ENCODE measurements at regions not wholly inside any gene's neighbourhood (a gene's known extent, or its start where the extent isn't known, plus 50 kb on each side); places are given as distances from the start of the nearest gene placed in this dataset.

GRCh38 chr13:26503826-26504594, 53.5 kb upstream of the WASF3 start:
- H3K4me1 ChIP-seq, result no peaks in the 10 kb centered on the region
- H3K4me2 ChIP-seq, result no peak overlapping the region
- ChIA-PET CTCF (interaction anchor here (4.3 kb wide), 1 partner anchor 318 kb away, joined by 17 read pairs; no protein-coding TSS in a partner anchor), POLR2A (no interaction called here)
- no peak for DNase-seq (ENCODE audit: low read depth in 1 of 2, low spot score in 1 of 2)
- H3K4me3 ChIP-seq, result no peak overlapping the region
- H3K27ac ChIP-seq, result no peak overlapping the region
- WGBS (ENCODE audit: missing lambda C conversion rate), result 26% methylated on average over 7 of the region's 8 CpGs
- TF ChIP-seq, protein P1, sequence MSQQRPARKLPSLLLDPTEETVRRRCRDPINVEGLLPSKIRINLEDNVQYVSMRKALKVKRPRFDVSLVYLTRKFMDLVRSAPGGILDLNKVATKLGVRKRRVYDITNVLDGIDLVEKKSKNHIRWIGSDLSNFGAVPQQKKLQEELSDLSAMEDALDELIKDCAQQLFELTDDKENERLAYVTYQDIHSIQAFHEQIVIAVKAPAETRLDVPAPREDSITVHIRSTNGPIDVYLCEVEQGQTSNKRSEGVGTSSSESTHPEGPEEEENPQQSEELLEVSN (IDR thresholded peaks at IDR 0.05; ENCODE audit: borderline replicate concordance, low read depth), result no peak
- TF ChIP-seq HEYL (CRISPR knock-in tag; IDR thresholded peaks at IDR 0.05) (no peak), POLR2A (IDR thresholded peaks at IDR 0.05; ENCODE audit: low read length) (no peak), FOXS1 (CRISPR knock-in tag; IDR thresholded peaks at IDR 0.05) (no peak), EHMT2 (IDR thresholded peaks at IDR 0.05; ENCODE audit: low read depth) (no peak), HES2 (IDR thresholded peaks at IDR 0.05) (no peak), CBX2 (IDR thresholded peaks at IDR 0.05; ENCODE audit: borderline replicate concordance, low read depth) (no peak), MYC (IDR thresholded peaks at IDR 0.05; ENCODE audit: borderline replicate concordance, low read length) (no peak), BHLHE40 (IDR thresholded peaks at IDR 0.05; ENCODE audit: low read depth, low read length) (no peak)
- no peak for ATAC-seq
- 0 out of 3 replicates have a peak, but pooled peaks cover 3% of the 10 kb centered on the region for H3K9me3 ChIP-seq
- FAIRE-seq, result no peak
